SU-DHL-6 (cell line): ENCODE measurements at regions not wholly inside any gene's neighbourhood (a gene's known extent, or its start where the extent isn't known, plus 50 kb on each side); places are given as distances from the start of the nearest gene placed in this dataset.
"Not testable (repeated sequence)": the region's sequence is repeated elsewhere in the genome, so short reads cannot be mapped to it uniquely, and the experiment has no call there.

ENCODE experiments used
- H2AFZ ChIP-seq: fragments of 200-600 bp; sonication (generic); 2 replicates; pipeline ENCODE4 v1.6.1; 2014; ENCODE audit warnings: low read depth, mild to moderate bottlenecking, moderate library complexity, mixed read lengths, antibody characterized with exemption, low read length; ENCODE audit not compliant: severe bottlenecking
- H3F3A ChIP-seq: fragments of 200-600 bp; shearing (Covaris generic); 2 replicates; pipeline ENCODE4 v1.6.0; 2016; ENCODE audit warnings: antibody characterized with exemption, mild to moderate bottlenecking; ENCODE audit not compliant: insufficient read depth
- H3K27ac ChIP-seq: fragments of 200-600 bp; sonication (generic); 2 replicates; pipeline ENCODE4 v1.5.1; 2016; ENCODE audit warnings: low read depth, mild to moderate bottlenecking, low read length, moderate library complexity, mixed read lengths
- H3K27me3 ChIP-seq: fragments of 200-600 bp; sonication (generic), shearing (Covaris generic); 2 replicates; pipeline ENCODE4 v1.6.0; 2014; ENCODE audit warnings: mild to moderate bottlenecking, low read length
- H3K36me3 ChIP-seq: fragments of 200-600 bp; sonication (generic); 2 replicates; pipeline ENCODE4 v1.6.1; 2014; ENCODE audit warnings: mild to moderate bottlenecking, low read length, mixed read lengths
- H3K4me2 ChIP-seq: fragments of 300-600, 200-600 bp; shearing (Covaris generic), sonication (generic); 2 replicates; pipeline ENCODE4 v1.6.0; 2014; ENCODE audit warnings: low read length, low read depth, mild to moderate bottlenecking; ENCODE audit not compliant: poor library complexity, severe bottlenecking
- H3K4me3 ChIP-seq: fragments of 200-600 bp; sonication (generic); 2 replicates; pipeline ENCODE4 v1.5.1; 2014; ENCODE audit warnings: antibody characterized with exemption, low read length, mild to moderate bottlenecking, mixed read lengths; ENCODE audit not compliant: insufficient read depth, poor library complexity, severe bottlenecking
- H3K79me2 ChIP-seq: fragments of 200-600 bp; sonication (generic); 2 replicates; pipeline ENCODE4 v1.6.1; 2014; ENCODE audit warnings: mild to moderate bottlenecking, low read length, moderate library complexity; ENCODE audit not compliant: insufficient read depth
- H3K9ac ChIP-seq: fragments of 200-600 bp; sonication (generic); 2 replicates; pipeline ENCODE4 v1.7.0; 2014; ENCODE audit warnings: mild to moderate bottlenecking, low read length
- H3K9me2 ChIP-seq: fragments of 200-600 bp; sonication (generic); replicated peaks from 2 replicates; pipeline ENCODE4 v1.6.1; 2014; ENCODE audit warnings: low read length; ENCODE audit not compliant: insufficient read depth
- H3K9me3 ChIP-seq: fragments of 200-600 bp; sonication (generic); 2 replicates; pipeline ENCODE4 v1.6.1; 2014; ENCODE audit warnings: low read length, mixed read lengths; ENCODE audit not compliant: insufficient read depth
- H4K20me1 ChIP-seq: fragments of 200-600 bp; sonication (generic); 2 replicates; pipeline ENCODE4 v1.6.1; 2014; ENCODE audit warnings: low read depth, mild to moderate bottlenecking, antibody characterized with exemption, low read length, moderate library complexity, mixed read lengths
- CTCF ChIP-seq: fragments of 200-600 bp; sonication (generic); IDR thresholded peaks from one replicate; pipeline ENCODE4 v1.5.1; 2017; ENCODE audit warnings: antibody characterized with exemption, mild to moderate bottlenecking, low read length, moderate library complexity; ENCODE audit not compliant: insufficient read depth, poor library complexity, severe bottlenecking
- EZH2phosphoT487 ChIP-seq: fragments of 200-600 bp; sonication (generic), shearing (Covaris generic); conservative IDR thresholded peaks from 2 replicates; pipeline ENCODE4 v1.6.1; 2018; ENCODE audit warnings: mild to moderate bottlenecking, antibody characterized with exemption, low read length, moderate library complexity, mixed read lengths

GRCh38 chr4:49213750-49214149, 227.7 kb downstream of the CWH43 start:
- not testable (repeated sequence) for H2AFZ ChIP-seq, H3K36me3 ChIP-seq, H3K4me3 ChIP-seq, H3K4me2 ChIP-seq, H3K79me2 ChIP-seq, H3K27ac ChIP-seq, H3F3A ChIP-seq, H3K9ac ChIP-seq, H3K27me3 ChIP-seq, H3K9me3 ChIP-seq, H4K20me1 ChIP-seq, H3K9me2 ChIP-seq

- H3K27ac ChIP-seq, H3F3A ChIP-seq, H4K20me1 ChIP-seq, H3K36me3 ChIP-seq, H3K27me3 ChIP-seq, H3K4me3 ChIP-seq, H3K4me2 ChIP-seq, H3K9me2 ChIP-seq, H2AFZ ChIP-seq, H3K79me2 ChIP-seq, H3K9ac ChIP-seq, H3K9me3 ChIP-seq: not testable (repeated sequence)
These were observed 228.5 kb downstream of the CWH43 start for GRCh38 chr4:49214453-49215081.

- H3K4me2 ChIP-seq, H3K9ac ChIP-seq, H3K9me3 ChIP-seq, H3F3A ChIP-seq, H4K20me1 ChIP-seq, H3K27me3 ChIP-seq, H3K36me3 ChIP-seq, H3K27ac ChIP-seq, H2AFZ ChIP-seq, H3K79me2 ChIP-seq, H3K4me3 ChIP-seq, H3K9me2 ChIP-seq: not testable (repeated sequence)
These were observed 229.0 kb downstream of the CWH43 start for GRCh38 chr4:49215082-49215479.

- H3K36me3 ChIP-seq, H3K9me3 ChIP-seq, H3K79me2 ChIP-seq, H3F3A ChIP-seq, H3K4me2 ChIP-seq, H2AFZ ChIP-seq, H3K9ac ChIP-seq, H3K27me3 ChIP-seq, H3K9me2 ChIP-seq, H3K4me3 ChIP-seq, H4K20me1 ChIP-seq, H3K27ac ChIP-seq: not testable (repeated sequence)
These were observed 230.5 kb downstream of the CWH43 start for GRCh38 chr4:49216606-49217005.

- Histone ChIP-seq H3K9ac (no peak overlapping the region), H3K9me3 (no peaks in the 10 kb centered on the region), H3K36me3 (no peaks in the 10 kb centered on the region)
These were observed 231.4 kb downstream of the CWH43 start for GRCh38 chr4:49217492-49217891.

GRCh38 chr4:49218094-49218493, 232.0 kb downstream of the CWH43 start:
- H3K27me3 ChIP-seq: not testable (repeated sequence)

More at GRCh38 chr4:49217492-49217891, 231.4 kb downstream of the CWH43 start:
- Histone ChIP-seq H2AFZ (no peak overlapping the region), H4K20me1 (no peaks in the 10 kb centered on the region), H3F3A (no peaks in the 10 kb centered on the region), H3K4me3 (no peak overlapping the region), H3K79me2 (no peaks in the 10 kb centered on the region), H3K9me2 (no peaks in the 10 kb centered on the region), H3K27me3 (no peaks in the 10 kb centered on the region), H3K27ac (no peak overlapping the region), H3K4me2 (no peak overlapping the region)
- TF ChIP-seq CTCF: no peak
- TF ChIP-seq EZH2phosphoT487: no peak

GRCh38 chr4:49218931-49219330, 232.9 kb downstream of the CWH43 start:
- not testable (repeated sequence) for H3K9me2 ChIP-seq, H3K4me3 ChIP-seq, H3F3A ChIP-seq, H3K9ac ChIP-seq, H2AFZ ChIP-seq, H3K9me3 ChIP-seq, H3K27me3 ChIP-seq, H3K4me2 ChIP-seq, H4K20me1 ChIP-seq, H3K79me2 ChIP-seq, H3K27ac ChIP-seq, H3K36me3 ChIP-seq

More at GRCh38 chr4:49218094-49218493, 232.0 kb downstream of the CWH43 start:
- not testable (repeated sequence) for H2AFZ ChIP-seq, H3K9ac ChIP-seq, H3K9me3 ChIP-seq, H3K79me2 ChIP-seq, H3F3A ChIP-seq, H3K4me3 ChIP-seq, H4K20me1 ChIP-seq, H3K9me2 ChIP-seq, H3K4me2 ChIP-seq, H3K27ac ChIP-seq, H3K36me3 ChIP-seq
